ENCODE measurements at regions not wholly inside any gene's neighbourhood (a gene's known extent, or its start where the extent isn't known, plus 50 kb on each side); places are given as distances from the start of the nearest gene placed in this dataset.

- TF ChIP-seq, protein P1, sequence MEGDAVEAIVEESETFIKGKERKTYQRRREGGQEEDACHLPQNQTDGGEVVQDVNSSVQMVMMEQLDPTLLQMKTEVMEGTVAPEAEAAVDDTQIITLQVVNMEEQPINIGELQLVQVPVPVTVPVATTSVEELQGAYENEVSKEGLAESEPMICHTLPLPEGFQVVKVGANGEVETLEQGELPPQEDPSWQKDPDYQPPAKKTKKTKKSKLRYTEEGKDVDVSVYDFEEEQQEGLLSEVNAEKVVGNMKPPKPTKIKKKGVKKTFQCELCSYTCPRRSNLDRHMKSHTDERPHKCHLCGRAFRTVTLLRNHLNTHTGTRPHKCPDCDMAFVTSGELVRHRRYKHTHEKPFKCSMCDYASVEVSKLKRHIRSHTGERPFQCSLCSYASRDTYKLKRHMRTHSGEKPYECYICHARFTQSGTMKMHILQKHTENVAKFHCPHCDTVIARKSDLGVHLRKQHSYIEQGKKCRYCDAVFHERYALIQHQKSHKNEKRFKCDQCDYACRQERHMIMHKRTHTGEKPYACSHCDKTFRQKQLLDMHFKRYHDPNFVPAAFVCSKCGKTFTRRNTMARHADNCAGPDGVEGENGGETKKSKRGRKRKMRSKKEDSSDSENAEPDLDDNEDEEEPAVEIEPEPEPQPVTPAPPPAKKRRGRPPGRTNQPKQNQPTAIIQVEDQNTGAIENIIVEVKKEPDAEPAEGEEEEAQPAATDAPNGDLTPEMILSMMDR (IDR thresholded peaks at IDR 0.05; ENCODE audit: extremely low read depth, low read depth, low read length), result no peak
- H3K36me3 ChIP-seq (ENCODE audit: insufficient read depth, low read length), result no peaks in the 10 kb centered on the region
- H3K27ac ChIP-seq (ENCODE audit: low read depth, low read length), result no peak overlapping the region
- no peak overlapping the region for H2AFZ ChIP-seq (ENCODE audit: low read length)
- no peak overlapping the region for H3K4me3 ChIP-seq (ENCODE audit: insufficient read depth, low read length)
- no peak for DNase-seq (ENCODE audit: insufficient read length, low spot score, missing footprints)
- H4K20me1 ChIP-seq (ENCODE audit: insufficient read depth, low read length), result no peaks in the 10 kb centered on the region
- peaks cover 8% of the 10 kb centered on the region for H3K4me1 ChIP-seq (ENCODE audit: insufficient read depth, low read length)
- no peaks in the 10 kb centered on the region for H3K79me2 ChIP-seq (ENCODE audit: insufficient read depth, low read length)
- H3K9me3 ChIP-seq (ENCODE audit: low read depth, low read length), result peaks cover 3% of the 10 kb centered on the region
- H3K4me2 ChIP-seq (ENCODE audit: insufficient read depth, low read length), result no peak overlapping the region
- no peaks in the 10 kb centered on the region for H3K27me3 ChIP-seq (ENCODE audit: insufficient read depth, low read length)
Measured at GRCh38 chr10:33723181-33723580, 388.7 kb upstream of the NRP1 start.

- TF ChIP-seq, protein P1 (IDR thresholded peaks at IDR 0.05; ENCODE audit: extremely low read depth, low read depth, low read length), result no peak
- no peak for DNase-seq (ENCODE audit: insufficient read length, low spot score, missing footprints)
Measured at GRCh38 chr10:33722067-33722466, 387.6 kb upstream of the NRP1 start.

DNA sequence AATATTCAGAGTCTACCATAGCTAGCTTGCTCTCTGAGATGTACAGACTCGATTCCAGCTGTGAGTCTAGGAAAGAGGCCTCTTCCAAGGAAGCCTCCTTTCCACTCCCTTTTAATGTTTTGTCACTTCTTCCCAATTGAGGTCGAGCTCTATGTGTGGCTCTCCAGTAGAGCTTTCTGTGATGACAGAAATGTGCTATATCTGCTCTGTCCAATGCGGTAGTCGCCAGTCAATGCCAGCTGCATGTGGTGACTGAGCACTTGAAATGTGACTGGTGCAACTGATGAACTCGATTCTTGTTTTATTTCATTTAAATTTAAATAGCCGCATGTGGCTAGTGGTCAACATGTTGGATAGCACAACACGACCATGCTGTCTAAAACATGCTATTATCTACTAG lies 387.0 kb upstream of the NRP1 start:
- Histone ChIP-seq H4K20me1 (ENCODE audit: insufficient read depth, low read length) (no peaks in the 10 kb centered on the region), H3K79me2 (ENCODE audit: insufficient read depth, low read length) (no peaks in the 10 kb centered on the region), H3K9me3 (ENCODE audit: low read depth, low read length) (peaks cover 3% of the 10 kb centered on the region), H3K27ac (ENCODE audit: low read depth, low read length) (no peak overlapping the region), H3K27me3 (ENCODE audit: insufficient read depth, low read length) (no peaks in the 10 kb centered on the region), H3K36me3 (ENCODE audit: insufficient read depth, low read length) (no peaks in the 10 kb centered on the region), H3K4me3 (ENCODE audit: insufficient read depth, low read length) (no peak overlapping the region), H3K4me1 (ENCODE audit: insufficient read depth, low read length) (peaks cover 8% of the 10 kb centered on the region), H3K4me2 (ENCODE audit: insufficient read depth, low read length) (peak overlapping the region; percentile 35), H2AFZ (ENCODE audit: low read length) (peak overlapping the region; percentile 79)
- TF ChIP-seq, protein P1 (IDR thresholded peaks at IDR 0.05; ENCODE audit: extremely low read depth, low read depth, low read length), result no peak
- DNase-seq (ENCODE audit: insufficient read length, low spot score, missing footprints), result no peak

More at GRCh38 chr10:33722067-33722466, 387.6 kb upstream of the NRP1 start:
- Histone ChIP-seq H3K79me2 (ENCODE audit: insufficient read depth, low read length) (no peaks in the 10 kb centered on the region), H3K27ac (ENCODE audit: low read depth, low read length) (no peak overlapping the region), H3K27me3 (ENCODE audit: insufficient read depth, low read length) (no peaks in the 10 kb centered on the region), H4K20me1 (ENCODE audit: insufficient read depth, low read length) (no peaks in the 10 kb centered on the region), H2AFZ (ENCODE audit: low read length) (peak overlapping the region; percentile 79), H3K36me3 (ENCODE audit: insufficient read depth, low read length) (no peaks in the 10 kb centered on the region), H3K9me3 (ENCODE audit: low read depth, low read length) (peaks cover 3% of the 10 kb centered on the region), H3K4me2 (ENCODE audit: insufficient read depth, low read length) (peak overlapping the region; percentile 35), H3K4me1 (ENCODE audit: insufficient read depth, low read length) (peaks cover 8% of the 10 kb centered on the region), H3K4me3 (ENCODE audit: insufficient read depth, low read length) (no peak overlapping the region)

DNA sequence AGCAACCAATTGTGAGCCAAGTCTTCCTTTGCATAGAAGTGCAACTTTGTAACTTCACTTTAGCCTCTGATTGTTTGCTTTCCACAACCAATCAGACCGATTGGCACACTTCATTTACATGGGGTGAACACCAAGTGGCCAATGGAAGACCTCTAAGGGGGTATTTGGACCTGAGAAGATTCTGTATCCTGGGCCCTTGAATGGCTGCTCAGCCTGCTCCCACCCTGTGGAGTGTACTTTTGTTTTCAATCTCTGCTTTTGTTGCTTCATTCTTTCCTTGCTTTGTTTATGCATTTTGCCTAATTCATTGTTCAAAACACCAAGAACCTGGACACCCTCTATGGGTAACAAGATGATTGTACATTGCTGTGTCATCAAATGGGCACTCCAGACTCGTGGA lies 385.7 kb upstream of the NRP1 start:
- Histone ChIP-seq H4K20me1 (ENCODE audit: insufficient read depth, low read length) (no peaks in the 10 kb centered on the region), H3K4me2 (ENCODE audit: insufficient read depth, low read length) (no peak overlapping the region), H3K4me3 (ENCODE audit: insufficient read depth, low read length) (no peak overlapping the region), H3K9me3 (ENCODE audit: low read depth, low read length) (peaks cover 3% of the 10 kb centered on the region), H2AFZ (ENCODE audit: low read length) (no peak overlapping the region), H3K36me3 (ENCODE audit: insufficient read depth, low read length) (no peaks in the 10 kb centered on the region), H3K27me3 (ENCODE audit: insufficient read depth, low read length) (no peaks in the 10 kb centered on the region), H3K79me2 (ENCODE audit: insufficient read depth, low read length) (no peaks in the 10 kb centered on the region), H3K27ac (ENCODE audit: low read depth, low read length) (no peak overlapping the region), H3K4me1 (ENCODE audit: insufficient read depth, low read length) (peaks cover 8% of the 10 kb centered on the region)
- no peak for DNase-seq (ENCODE audit: insufficient read length, low spot score, missing footprints)
- TF ChIP-seq, protein P1 (IDR thresholded peaks at IDR 0.05; ENCODE audit: extremely low read depth, low read depth, low read length), result no peak

Measured in osteoblast (primary cell).